Cardiac muscle cell (in vitro differentiated cells and primary cell): ENCODE measurements at regions not wholly inside any gene's neighbourhood (a gene's known extent, or its start where the extent isn't known, plus 50 kb on each side); places are given as distances from the start of the nearest gene placed in this dataset.

Experiments used
- DNase-seq, 2 donors: peaks; one replicate each; pipeline versions ENCODE4 v3.0.0 to v3.0.0-alpha.2; 2010 to 2017; ENCODE audit warnings: low read depth in 1 of 2, low spot score in 1 of 2
- H3K27ac ChIP-seq: fragments of 200-600 bp; sonication (generic); 2 replicates; pipeline ENCODE4 v1.5.1; 2016
- H3K27me3 ChIP-seq: fragments of 200-600 bp; sonication (generic); 2 replicates; pipeline ENCODE4 v1.6.0; 2016; ENCODE audit warnings: control low read depth
- H3K36me3 ChIP-seq: fragments of 200-600 bp; sonication (generic); 2 replicates; pipeline ENCODE4 v1.5.1; 2016; ENCODE audit warnings: control low read depth
- H3K4me1 ChIP-seq: fragments of 200-600 bp; sonication (generic); 2 replicates; pipeline ENCODE4 v1.8.1; 2017; ENCODE audit warnings: low read depth, mild to moderate bottlenecking, mixed run types
- H3K4me3 ChIP-seq: fragments of 200-600 bp; sonication (generic); 2 replicates; pipeline ENCODE4 v1.5.1; 2016; ENCODE audit warnings: mild to moderate bottlenecking
- H3K9me3 ChIP-seq: fragments of 200-600 bp; sonication (generic); 2 replicates; pipeline ENCODE4 v1.5.1; 2017; ENCODE audit warnings: low read depth, mild to moderate bottlenecking, control low read depth
- CTCF ChIP-seq: IDR thresholded peaks from 2 replicates; pipeline ENCODE4 v1.5.1; 2012; ENCODE audit warnings: low read depth, mild to moderate bottlenecking, low read length

GRCh38 chr6:228881-229651 is 63.2 kb upstream of the DUSP22 start:
- H3K36me3 ChIP-seq: no peaks in the 10 kb centered on the region
- H3K9me3 ChIP-seq: no peaks in the 10 kb centered on the region
- H3K4me1 ChIP-seq: no peaks in the 10 kb centered on the region
- no peaks in the 10 kb centered on the region for H3K27me3 ChIP-seq
- no peak overlapping the region for H3K27ac ChIP-seq
- TF ChIP-seq CTCF: no peak
- H3K4me3 ChIP-seq: no peak overlapping the region
- no peak for DNase-seq

GRCh38 chr6:231779-232178 is 60.5 kb upstream of the DUSP22 start:
- H3K36me3 ChIP-seq: no peaks in the 10 kb centered on the region
- H3K4me3 ChIP-seq: no peak overlapping the region
- H3K9me3 ChIP-seq: no peaks in the 10 kb centered on the region
- no peaks in the 10 kb centered on the region for H3K27me3 ChIP-seq
- TF ChIP-seq CTCF: no peak
- no peaks in the 10 kb centered on the region for H3K4me1 ChIP-seq
- DNase-seq: no peak
- H3K27ac ChIP-seq: no peak overlapping the region

- no peak for DNase-seq
- H3K9me3 ChIP-seq: no peaks in the 10 kb centered on the region
- H3K27me3 ChIP-seq: no peaks in the 10 kb centered on the region
- no peaks in the 10 kb centered on the region for H3K4me1 ChIP-seq
- H3K4me3 ChIP-seq: no peak overlapping the region
- no peaks in the 10 kb centered on the region for H3K36me3 ChIP-seq
- no peak overlapping the region for H3K27ac ChIP-seq
- no peak for TF ChIP-seq CTCF
Measured at GRCh38 chr6:232982-233640, 59.2 kb upstream of the DUSP22 start.

- no peak for TF ChIP-seq CTCF
- no peak for DNase-seq
- no peaks in the 10 kb centered on the region for H3K27me3 ChIP-seq
- no peak overlapping the region for H3K4me3 ChIP-seq
- no peaks in the 10 kb centered on the region for H3K4me1 ChIP-seq
- H3K36me3 ChIP-seq: no peaks in the 10 kb centered on the region
- H3K9me3 ChIP-seq: no peaks in the 10 kb centered on the region
- no peak overlapping the region for H3K27ac ChIP-seq
Measured at GRCh38 chr6:234706-235372, 57.4 kb upstream of the DUSP22 start.

- H3K4me1 ChIP-seq: no peaks in the 10 kb centered on the region
- H3K27me3 ChIP-seq: no peaks in the 10 kb centered on the region
- TF ChIP-seq CTCF: no peak
- no peak overlapping the region for H3K27ac ChIP-seq
- H3K36me3 ChIP-seq: no peaks in the 10 kb centered on the region
- H3K9me3 ChIP-seq: no peaks in the 10 kb centered on the region
- peak in 1 of 2 donors; percentile 66 for DNase-seq
- no peak overlapping the region for H3K4me3 ChIP-seq
Measured at GRCh38 chr6:235763-236360, 56.4 kb upstream of the DUSP22 start.
